ENCODE measurements at regions not wholly inside any gene's neighbourhood (a gene's known extent, or its start where the extent isn't known, plus 50 kb on each side); places are given as distances from the start of the nearest gene placed in this dataset.
A peak's percentile ranks its signal among the peaks of the same experiment; 100 is the strongest.

GRCh38 chr2:41840702-41841551 is 206.9 kb upstream of the PKDCC start (continued):
- TF ChIP-seq ATF2 (IDR thresholded peaks at IDR 0.05; ENCODE audit: low read length) (no peak), CREB1 (IDR thresholded peaks at IDR 0.05; ENCODE audit: low read depth) (peak; percentile 80), ZBTB11 (CRISPR knock-in tag; IDR thresholded peaks at IDR 0.05) (no peak), SMC3 (IDR thresholded peaks at IDR 0.05; ENCODE audit: borderline replicate concordance, low read length) (peak; percentile 77; the same call in 1 of the 2 replicates), STAT1 (conservative IDR thresholded peaks at IDR 0.05) (no peak; the same call in 1 of the 2 replicates), E4F1 (IDR thresholded peaks at IDR 0.05; ENCODE audit: borderline replicate concordance, partially characterized antibody) (peak; percentile 39), PBX3 (IDR thresholded peaks at IDR 0.05; ENCODE audit: insufficient replicate concordance, low read depth, low read length) (peak; percentile 25)
- TF ChIP-seq, protein P1, sequence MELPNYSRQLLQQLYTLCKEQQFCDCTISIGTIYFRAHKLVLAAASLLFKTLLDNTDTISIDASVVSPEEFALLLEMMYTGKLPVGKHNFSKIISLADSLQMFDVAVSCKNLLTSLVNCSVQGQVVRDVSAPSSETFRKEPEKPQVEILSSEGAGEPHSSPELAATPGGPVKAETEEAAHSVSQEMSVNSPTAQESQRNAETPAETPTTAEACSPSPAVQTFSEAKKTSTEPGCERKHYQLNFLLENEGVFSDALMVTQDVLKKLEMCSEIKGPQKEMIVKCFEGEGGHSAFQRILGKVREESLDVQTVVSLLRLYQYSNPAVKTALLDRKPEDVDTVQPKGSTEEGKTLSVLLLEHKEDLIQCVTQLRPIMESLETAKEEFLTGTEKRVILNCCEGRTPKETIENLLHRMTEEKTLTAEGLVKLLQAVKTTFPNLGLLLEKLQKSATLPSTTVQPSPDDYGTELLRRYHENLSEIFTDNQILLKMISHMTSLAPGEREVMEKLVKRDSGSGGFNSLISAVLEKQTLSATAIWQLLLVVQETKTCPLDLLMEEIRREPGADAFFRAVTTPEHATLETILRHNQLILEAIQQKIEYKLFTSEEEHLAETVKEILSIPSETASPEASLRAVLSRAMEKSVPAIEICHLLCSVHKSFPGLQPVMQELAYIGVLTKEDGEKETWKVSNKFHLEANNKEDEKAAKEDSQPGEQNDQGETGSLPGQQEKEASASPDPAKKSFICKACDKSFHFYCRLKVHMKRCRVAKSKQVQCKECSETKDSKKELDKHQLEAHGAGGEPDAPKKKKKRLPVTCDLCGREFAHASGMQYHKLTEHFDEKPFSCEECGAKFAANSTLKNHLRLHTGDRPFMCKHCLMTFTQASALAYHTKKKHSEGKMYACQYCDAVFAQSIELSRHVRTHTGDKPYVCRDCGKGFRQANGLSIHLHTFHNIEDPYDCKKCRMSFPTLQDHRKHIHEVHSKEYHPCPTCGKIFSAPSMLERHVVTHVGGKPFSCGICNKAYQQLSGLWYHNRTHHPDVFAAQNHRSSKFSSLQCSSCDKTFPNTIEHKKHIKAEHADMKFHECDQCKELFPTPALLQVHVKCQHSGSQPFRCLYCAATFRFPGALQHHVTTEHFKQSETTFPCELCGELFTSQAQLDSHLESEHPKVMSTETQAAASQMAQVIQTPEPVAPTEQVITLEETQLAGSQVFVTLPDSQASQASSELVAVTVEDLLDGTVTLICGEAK (IDR thresholded peaks at IDR 0.05; ENCODE audit: borderline replicate concordance), result peak; percentile 55
- TF ChIP-seq, protein P2, sequence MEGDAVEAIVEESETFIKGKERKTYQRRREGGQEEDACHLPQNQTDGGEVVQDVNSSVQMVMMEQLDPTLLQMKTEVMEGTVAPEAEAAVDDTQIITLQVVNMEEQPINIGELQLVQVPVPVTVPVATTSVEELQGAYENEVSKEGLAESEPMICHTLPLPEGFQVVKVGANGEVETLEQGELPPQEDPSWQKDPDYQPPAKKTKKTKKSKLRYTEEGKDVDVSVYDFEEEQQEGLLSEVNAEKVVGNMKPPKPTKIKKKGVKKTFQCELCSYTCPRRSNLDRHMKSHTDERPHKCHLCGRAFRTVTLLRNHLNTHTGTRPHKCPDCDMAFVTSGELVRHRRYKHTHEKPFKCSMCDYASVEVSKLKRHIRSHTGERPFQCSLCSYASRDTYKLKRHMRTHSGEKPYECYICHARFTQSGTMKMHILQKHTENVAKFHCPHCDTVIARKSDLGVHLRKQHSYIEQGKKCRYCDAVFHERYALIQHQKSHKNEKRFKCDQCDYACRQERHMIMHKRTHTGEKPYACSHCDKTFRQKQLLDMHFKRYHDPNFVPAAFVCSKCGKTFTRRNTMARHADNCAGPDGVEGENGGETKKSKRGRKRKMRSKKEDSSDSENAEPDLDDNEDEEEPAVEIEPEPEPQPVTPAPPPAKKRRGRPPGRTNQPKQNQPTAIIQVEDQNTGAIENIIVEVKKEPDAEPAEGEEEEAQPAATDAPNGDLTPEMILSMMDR (IDR thresholded peaks at IDR 0.05 in 2 of 3, conservative IDR thresholded peaks at IDR 0.05 in 1 of 3; ENCODE audit: control insufficient read depth in 2 of 3, extremely low read depth in 1 of 3, insufficient read depth in 1 of 3, low read depth in 3 of 3, low read length in 3 of 3), result peak; percentile 97 to 99 (median 99)

Measured in GM12878 (cell line).